ENCODE measurements at regions not wholly inside any gene's neighbourhood (a gene's known extent, or its start where the extent isn't known, plus 50 kb on each side); places are given as distances from the start of the nearest gene placed in this dataset.

GRCh38 chr20:53803492-53804155, 210.0 kb upstream of the ZNF217 start:
- FAIRE-seq = no peak
- DNase-seq (ENCODE audit: insufficient read length, low spot score) = no peak
- TF ChIP-seq PAX5 (IDR thresholded peaks at IDR 0.05; ENCODE audit: insufficient read depth, low read length, severe bottlenecking) (no peak), POLR2A (IDR thresholded peaks at IDR 0.05; ENCODE audit: low read depth, low read length) (no peak), TAF1 (IDR thresholded peaks at IDR 0.05; ENCODE audit: low read depth, low read length) (no peak), POLR2AphosphoS5 (IDR thresholded peaks at IDR 0.05; ENCODE audit: low read depth, low read length) (no peak), POU2F2 (IDR thresholded peaks at IDR 0.05; ENCODE audit: low read depth, low read length) (no peak), SPI1 (IDR thresholded peaks at IDR 0.05; ENCODE audit: low read depth, low read length) (no peak)

GRCh38 chr20:53801609-53802370, 208.2 kb upstream of the ZNF217 start:
- TF ChIP-seq POLR2AphosphoS5 (IDR thresholded peaks at IDR 0.05; ENCODE audit: low read depth, low read length) (no peak), POU2F2 (IDR thresholded peaks at IDR 0.05; ENCODE audit: low read depth, low read length) (no peak), PAX5 (IDR thresholded peaks at IDR 0.05; ENCODE audit: insufficient read depth, low read length, severe bottlenecking) (no peak), SPI1 (IDR thresholded peaks at IDR 0.05; ENCODE audit: low read depth, low read length) (no peak), POLR2A (IDR thresholded peaks at IDR 0.05; ENCODE audit: low read depth, low read length) (no peak), TAF1 (IDR thresholded peaks at IDR 0.05; ENCODE audit: low read depth, low read length) (no peak)
- no peak for FAIRE-seq
- DNase-seq (ENCODE audit: insufficient read length, low spot score) = no peak

GRCh38 chr20:53800883-53801604, 207.4 kb upstream of the ZNF217 start:
- FAIRE-seq (no peak), DNase-seq (ENCODE audit: insufficient read length, low spot score) (no peak)
- TF ChIP-seq SPI1 (IDR thresholded peaks at IDR 0.05; ENCODE audit: low read depth, low read length) = no peak
- TF ChIP-seq POLR2AphosphoS5 (IDR thresholded peaks at IDR 0.05; ENCODE audit: low read depth, low read length) = no peak
- no peak for TF ChIP-seq POU2F2 (IDR thresholded peaks at IDR 0.05; ENCODE audit: low read depth, low read length)
- no peak for TF ChIP-seq PAX5 (IDR thresholded peaks at IDR 0.05; ENCODE audit: insufficient read depth, low read length, severe bottlenecking)
- no peak for TF ChIP-seq TAF1 (IDR thresholded peaks at IDR 0.05; ENCODE audit: low read depth, low read length)
- no peak for TF ChIP-seq POLR2A (IDR thresholded peaks at IDR 0.05; ENCODE audit: low read depth, low read length)

GRCh38 chr20:53800418-53800817, 206.8 kb upstream of the ZNF217 start:
- FAIRE-seq (no peak), DNase-seq (ENCODE audit: insufficient read length, low spot score) (no peak)
- TF ChIP-seq PAX5 (IDR thresholded peaks at IDR 0.05; ENCODE audit: insufficient read depth, low read length, severe bottlenecking) = no peak
- TF ChIP-seq POLR2A (IDR thresholded peaks at IDR 0.05; ENCODE audit: low read depth, low read length) = no peak
- TF ChIP-seq POLR2AphosphoS5 (IDR thresholded peaks at IDR 0.05; ENCODE audit: low read depth, low read length) = no peak
- TF ChIP-seq SPI1 (IDR thresholded peaks at IDR 0.05; ENCODE audit: low read depth, low read length) = no peak
- no peak for TF ChIP-seq TAF1 (IDR thresholded peaks at IDR 0.05; ENCODE audit: low read depth, low read length)
- TF ChIP-seq POU2F2 (IDR thresholded peaks at IDR 0.05; ENCODE audit: low read depth, low read length) = no peak

- TF ChIP-seq POU2F2 (IDR thresholded peaks at IDR 0.05; ENCODE audit: low read depth, low read length) (no peak), PAX5 (IDR thresholded peaks at IDR 0.05; ENCODE audit: insufficient read depth, low read length, severe bottlenecking) (no peak), POLR2A (IDR thresholded peaks at IDR 0.05; ENCODE audit: low read depth, low read length) (no peak), SPI1 (IDR thresholded peaks at IDR 0.05; ENCODE audit: low read depth, low read length) (no peak), POLR2AphosphoS5 (IDR thresholded peaks at IDR 0.05; ENCODE audit: low read depth, low read length) (no peak), TAF1 (IDR thresholded peaks at IDR 0.05; ENCODE audit: low read depth, low read length) (no peak)
- DNase-seq (ENCODE audit: insufficient read length, low spot score) (no peak), FAIRE-seq (peak; percentile 54)
Measured at GRCh38 chr20:53797085-53797484, 203.4 kb upstream of the ZNF217 start.

GRCh38 chr20:53795170-53795569, 201.5 kb upstream of the ZNF217 start:
- DNase-seq (ENCODE audit: insufficient read length, low spot score) (no peak), FAIRE-seq (no peak)
- TF ChIP-seq PAX5 (IDR thresholded peaks at IDR 0.05; ENCODE audit: insufficient read depth, low read length, severe bottlenecking) (no peak), TAF1 (IDR thresholded peaks at IDR 0.05; ENCODE audit: low read depth, low read length) (no peak), POLR2AphosphoS5 (IDR thresholded peaks at IDR 0.05; ENCODE audit: low read depth, low read length) (no peak), POLR2A (IDR thresholded peaks at IDR 0.05; ENCODE audit: low read depth, low read length) (no peak), POU2F2 (IDR thresholded peaks at IDR 0.05; ENCODE audit: low read depth, low read length) (no peak), SPI1 (IDR thresholded peaks at IDR 0.05; ENCODE audit: low read depth, low read length) (no peak)

GRCh38 chr20:53794529-53795115, 201.0 kb upstream of the ZNF217 start:
- no peak for DNase-seq (ENCODE audit: insufficient read length, low spot score)
- FAIRE-seq = no peak
- no peak for TF ChIP-seq PAX5 (IDR thresholded peaks at IDR 0.05; ENCODE audit: insufficient read depth, low read length, severe bottlenecking)
- TF ChIP-seq POLR2AphosphoS5 (IDR thresholded peaks at IDR 0.05; ENCODE audit: low read depth, low read length) = no peak
- no peak for TF ChIP-seq POLR2A (IDR thresholded peaks at IDR 0.05; ENCODE audit: low read depth, low read length)

- DNase-seq (ENCODE audit: insufficient read length, low spot score) (no peak), FAIRE-seq (no peak)
- TF ChIP-seq POLR2A (IDR thresholded peaks at IDR 0.05; ENCODE audit: low read depth, low read length) (no peak), SPI1 (IDR thresholded peaks at IDR 0.05; ENCODE audit: low read depth, low read length) (no peak), PAX5 (IDR thresholded peaks at IDR 0.05; ENCODE audit: insufficient read depth, low read length, severe bottlenecking) (no peak), POU2F2 (IDR thresholded peaks at IDR 0.05; ENCODE audit: low read depth, low read length) (no peak), POLR2AphosphoS5 (IDR thresholded peaks at IDR 0.05; ENCODE audit: low read depth, low read length) (no peak), TAF1 (IDR thresholded peaks at IDR 0.05; ENCODE audit: low read depth, low read length) (no peak)
Measured at GRCh38 chr20:53793783-53794383, 200.2 kb upstream of the ZNF217 start.
